Activated CD4-positive, alpha-beta T cell treated with anti-CD3 and anti-CD28 coated beads, Interleukin-10, Interleukin-2, amounts not matched to agents 100 ng/mL and 50 ng/mL, durations not matched to agents 16 hours and 8 hours (primary cell): ENCODE measurements at regions not wholly inside any gene's neighbourhood (a gene's known extent, or its start where the extent isn't known, plus 50 kb on each side); places are given as distances from the start of the nearest gene placed in this dataset.

Source experiments
- DNase-seq: peaks from one replicate; pipeline ENCODE4 v3.0.0-alpha.2; 2020

DNA sequence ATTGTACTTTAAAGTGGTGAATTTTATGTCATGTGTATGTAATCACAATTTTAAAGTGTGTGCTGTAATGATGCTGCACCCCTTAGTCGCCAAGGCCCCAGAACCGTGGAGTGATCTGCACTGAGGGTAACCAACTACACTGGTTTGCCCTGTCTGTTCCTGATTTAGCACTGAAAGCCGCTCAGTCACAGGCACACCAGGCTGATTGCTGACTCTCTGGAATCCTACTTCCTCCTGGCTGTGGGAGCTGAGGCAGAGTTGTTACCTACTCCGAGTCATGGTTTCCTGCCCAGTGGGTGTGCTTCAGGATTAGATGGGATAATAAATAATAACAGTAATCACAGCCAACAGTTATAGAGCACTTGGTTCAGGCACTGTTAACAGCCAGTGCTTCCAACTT is 645.4 kb downstream of the BCOR start:
- DNase-seq = no peak

- no peak for DNase-seq
These were observed 643.7 kb downstream of the BCOR start for GRCh38 chrX:39453889-39454621.

- DNase-seq = no peak
These were observed 640.7 kb downstream of the BCOR start for GRCh38 chrX:39456894-39457604.

- DNase-seq = no peak
These were observed 639.0 kb downstream of the BCOR start for GRCh38 chrX:39458779-39459178.

DNA sequence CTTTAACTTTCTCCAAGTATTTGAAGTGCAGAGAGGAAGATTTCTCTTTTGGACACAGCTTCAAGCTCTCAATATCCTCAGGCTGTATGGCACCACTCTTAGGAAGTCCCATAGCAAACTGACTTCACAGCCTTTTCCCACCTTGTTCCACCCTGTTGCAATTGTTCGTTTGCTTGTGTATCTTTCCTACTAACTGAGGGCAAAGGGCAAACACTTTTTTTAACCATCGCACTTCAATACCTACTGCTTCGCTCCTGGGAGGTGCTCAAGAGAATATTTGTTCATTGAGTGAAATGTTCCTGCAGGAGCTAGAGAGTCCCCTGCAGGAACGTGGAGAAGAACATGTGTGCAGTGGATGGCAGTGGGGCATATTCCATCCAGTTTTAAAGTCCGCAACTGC is 638.6 kb downstream of the BCOR start:
- DNase-seq = no peak

DNA sequence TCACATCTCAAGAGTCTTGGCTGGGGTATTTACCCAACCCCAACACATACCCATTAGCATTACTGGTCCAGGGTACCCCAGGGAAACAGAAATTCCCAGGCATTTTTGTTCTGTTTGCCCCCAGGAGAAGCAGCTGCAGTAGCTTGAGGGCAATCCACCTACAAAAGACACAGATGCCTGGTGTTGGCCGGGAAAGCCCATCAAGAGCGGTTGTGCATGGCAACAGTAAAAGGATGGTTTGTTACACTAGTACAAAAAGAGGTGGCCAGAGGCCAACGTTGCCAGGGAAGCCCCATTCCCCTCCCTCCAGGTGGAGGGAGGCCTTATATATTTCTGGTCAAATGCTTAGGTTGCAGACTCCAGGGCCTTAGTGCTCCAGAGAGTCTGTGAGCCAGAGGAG is 637.8 kb downstream of the BCOR start:
- no peak for DNase-seq

DNA sequence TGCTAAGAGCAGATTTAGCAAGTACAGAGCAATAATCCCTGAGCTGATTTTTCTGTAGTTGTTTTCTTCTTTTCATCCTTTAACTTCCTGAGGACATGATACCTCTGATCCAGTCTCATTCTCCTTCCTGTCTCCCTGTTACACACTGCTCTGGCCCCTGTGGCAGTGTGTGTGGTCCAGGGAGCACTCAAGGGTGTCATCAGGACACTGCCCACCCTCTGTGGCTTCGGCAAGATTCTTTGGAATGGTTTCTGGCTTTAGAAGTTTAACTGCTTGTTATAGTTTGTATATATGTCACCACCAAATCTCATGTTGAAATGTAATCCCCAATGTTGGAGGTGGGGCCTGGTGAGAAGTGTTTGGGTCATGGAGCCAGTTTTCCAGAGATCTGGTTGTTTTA is 637.3 kb downstream of the BCOR start:
- DNase-seq = no peak

- DNase-seq = no peak
These were observed 634.9 kb downstream of the BCOR start for GRCh38 chrX:39462835-39463234.

- no peak for DNase-seq
These were observed 633.5 kb downstream of the BCOR start for GRCh38 chrX:39464253-39464652.

DNA sequence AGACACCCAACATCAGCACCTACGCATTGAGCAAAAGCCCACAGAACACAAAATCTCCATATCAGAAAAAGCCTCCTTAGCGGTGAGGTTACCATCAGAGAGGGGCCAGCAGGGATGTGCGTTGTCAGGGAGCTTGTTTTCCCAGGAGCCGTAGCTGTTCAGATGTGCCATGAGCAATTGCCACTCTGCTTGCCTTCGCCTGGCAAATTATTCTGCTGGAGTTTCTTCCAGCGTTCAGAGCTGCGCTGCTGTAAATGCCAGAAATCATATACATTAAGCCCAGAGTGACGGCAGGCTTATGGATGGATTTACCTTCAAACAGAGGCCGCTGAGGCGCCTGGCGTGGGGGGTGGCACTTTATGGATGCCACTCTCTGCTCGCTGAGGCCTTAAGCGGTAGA is 632.3 kb downstream of the BCOR start:
- no peak for DNase-seq

- no peak for DNase-seq
These were observed 631.9 kb downstream of the BCOR start for GRCh38 chrX:39465906-39466305.

DNA sequence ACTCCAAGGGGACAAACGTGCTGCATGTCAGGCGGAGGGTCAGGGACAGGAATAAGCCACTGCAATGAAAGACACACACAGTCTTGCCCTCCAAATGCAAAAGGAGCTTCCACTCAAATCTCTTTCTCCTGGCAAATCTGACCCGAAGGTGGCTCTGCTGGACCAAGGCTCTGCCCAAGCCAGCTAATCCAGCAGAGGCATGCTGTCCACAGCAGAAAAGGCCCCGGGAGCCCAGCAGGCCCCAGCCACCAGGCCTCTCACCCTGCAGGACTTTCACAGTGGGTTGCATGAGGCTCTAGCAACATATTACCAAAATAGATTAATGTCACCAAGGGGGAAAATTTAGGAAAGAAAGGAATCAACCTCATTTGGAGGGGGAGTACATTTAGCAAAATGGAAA is 628.6 kb downstream of the BCOR start:
- no peak for DNase-seq

- DNase-seq = no peak
These were observed 627.0 kb downstream of the BCOR start for GRCh38 chrX:39470588-39471407.

- DNase-seq = no peak
These were observed 625.6 kb downstream of the BCOR start for GRCh38 chrX:39472161-39472560.

- no peak for DNase-seq
These were observed 623.9 kb downstream of the BCOR start for GRCh38 chrX:39473812-39474211.

- no peak for DNase-seq
These were observed 622.4 kb downstream of the BCOR start for GRCh38 chrX:39475372-39475771.

GRCh38 chrX:39476604-39477021 is 621.1 kb downstream of the BCOR start:
- DNase-seq = no peak

GRCh38 chrX:39477031-39477761 is 620.6 kb downstream of the BCOR start:
- no peak for DNase-seq

DNA sequence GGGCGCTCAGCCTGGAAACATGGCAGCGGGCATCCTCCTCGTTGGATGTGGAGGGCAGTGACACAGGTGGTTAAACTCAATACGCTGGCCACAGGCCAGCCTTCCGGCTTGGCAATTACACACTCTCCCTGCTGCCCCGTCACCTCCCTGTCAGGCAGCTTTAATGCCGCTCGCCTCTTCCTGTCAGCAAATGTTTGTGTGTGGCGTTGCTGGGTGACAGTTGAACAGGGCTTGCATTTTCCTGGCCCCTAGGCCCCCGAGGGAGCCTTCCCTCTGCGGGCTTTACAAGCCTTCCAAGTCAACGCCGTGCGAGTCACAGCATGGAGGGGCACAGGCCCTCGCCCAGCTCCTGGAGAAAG is 620.0 kb downstream of the BCOR start:
- no peak for DNase-seq

DNA sequence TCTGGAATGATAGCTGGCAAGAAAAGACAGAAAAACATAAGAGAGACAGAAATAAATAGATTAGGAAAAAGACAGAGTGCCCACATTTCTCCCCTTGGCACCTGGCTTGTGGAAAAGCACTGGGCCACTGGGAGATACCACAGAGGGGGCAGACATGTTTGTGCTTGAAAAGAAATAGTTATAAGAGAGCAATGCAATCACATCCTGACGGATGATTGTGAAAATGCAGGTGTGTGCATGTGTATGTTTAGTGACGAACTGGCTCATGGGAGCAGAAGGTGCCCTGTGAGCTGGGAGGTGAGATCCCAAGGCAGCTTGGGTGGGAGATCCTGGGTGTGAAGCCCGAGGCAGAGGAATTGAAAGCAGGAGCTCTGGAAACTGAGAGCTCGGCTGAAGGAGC is 617.9 kb downstream of the BCOR start:
- no peak for DNase-seq

DNA sequence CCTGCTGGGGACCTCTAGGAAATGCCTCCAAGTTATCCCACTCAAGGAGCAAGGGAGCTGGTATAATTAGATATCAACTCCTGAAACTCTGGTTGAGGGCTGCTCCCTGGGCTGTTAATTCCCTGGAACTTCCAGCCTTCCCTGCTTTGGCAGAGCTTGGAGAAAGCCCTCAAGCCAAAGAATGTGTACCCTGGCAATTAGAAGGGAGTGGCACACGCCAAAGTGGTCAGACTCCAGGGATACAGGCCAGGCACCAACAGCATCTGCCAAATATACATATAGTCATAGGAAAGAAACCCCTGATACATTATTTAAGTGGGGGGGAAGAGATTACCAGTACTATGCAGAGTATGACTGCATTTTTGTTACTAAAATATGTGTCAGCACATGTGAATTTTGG is 616.8 kb downstream of the BCOR start:
- DNase-seq = no peak

- DNase-seq = no peak
These were observed 616.1 kb downstream of the BCOR start for GRCh38 chrX:39481621-39482020.
